ENCODE measurements at regions not wholly inside any gene's neighbourhood (a gene's known extent, or its start where the extent isn't known, plus 50 kb on each side); places are given as distances from the start of the nearest gene placed in this dataset.

DNA sequence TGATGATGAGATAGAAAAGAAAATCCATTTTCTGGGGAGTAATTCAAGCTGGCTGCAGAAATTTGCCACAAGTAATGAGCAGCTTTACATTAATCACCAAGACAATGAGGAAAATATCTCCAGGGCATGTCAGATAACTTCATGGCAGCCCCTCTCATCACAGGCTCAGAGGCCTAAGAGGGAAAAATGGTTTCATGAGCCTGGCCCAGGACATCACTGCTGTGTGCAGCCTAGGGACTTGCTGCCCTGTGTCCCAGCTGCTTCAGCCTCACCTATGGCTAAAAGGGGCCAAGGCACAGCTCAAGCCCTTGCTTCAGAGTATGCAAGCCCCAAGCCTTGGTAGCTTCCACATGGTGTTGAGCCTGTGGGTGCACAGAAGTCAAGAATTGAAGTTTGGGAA lies 161.7 kb downstream of the OPA1 start:
- DNase-seq = no peak

- no peak for DNase-seq
These were observed 163.5 kb downstream of the OPA1 start for GRCh38 chr3:193756536-193756935.

GRCh38 chr3:193757457-193757856 lies 164.4 kb downstream of the OPA1 start:
- DNase-seq = no peak

- DNase-seq = no peak
These were observed 169.0 kb downstream of the OPA1 start for GRCh38 chr3:193761969-193762368.

- DNase-seq = no peak
These were observed 169.6 kb downstream of the OPA1 start for GRCh38 chr3:193762657-193763056.

DNA sequence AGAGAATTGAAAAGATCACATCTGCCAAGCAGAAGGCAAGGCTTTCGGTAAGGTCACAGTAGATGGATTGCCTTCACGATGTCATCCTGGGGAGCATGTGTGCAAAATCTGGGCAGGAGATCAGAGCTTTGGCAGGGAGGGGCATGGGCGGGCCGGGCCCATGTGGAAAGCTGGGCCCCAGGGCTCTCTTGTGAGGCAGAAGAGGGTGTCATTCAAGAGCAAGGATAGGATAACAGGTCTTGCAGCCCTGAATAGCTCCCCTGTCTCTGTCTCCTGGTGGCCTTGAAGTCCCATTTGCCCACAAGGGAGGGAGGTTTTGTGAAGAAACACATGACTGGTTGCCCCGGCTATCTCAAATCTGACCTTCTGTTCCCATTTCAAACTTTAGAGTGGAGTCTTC lies 172.0 kb downstream of the OPA1 start:
- DNase-seq = no peak

DNA sequence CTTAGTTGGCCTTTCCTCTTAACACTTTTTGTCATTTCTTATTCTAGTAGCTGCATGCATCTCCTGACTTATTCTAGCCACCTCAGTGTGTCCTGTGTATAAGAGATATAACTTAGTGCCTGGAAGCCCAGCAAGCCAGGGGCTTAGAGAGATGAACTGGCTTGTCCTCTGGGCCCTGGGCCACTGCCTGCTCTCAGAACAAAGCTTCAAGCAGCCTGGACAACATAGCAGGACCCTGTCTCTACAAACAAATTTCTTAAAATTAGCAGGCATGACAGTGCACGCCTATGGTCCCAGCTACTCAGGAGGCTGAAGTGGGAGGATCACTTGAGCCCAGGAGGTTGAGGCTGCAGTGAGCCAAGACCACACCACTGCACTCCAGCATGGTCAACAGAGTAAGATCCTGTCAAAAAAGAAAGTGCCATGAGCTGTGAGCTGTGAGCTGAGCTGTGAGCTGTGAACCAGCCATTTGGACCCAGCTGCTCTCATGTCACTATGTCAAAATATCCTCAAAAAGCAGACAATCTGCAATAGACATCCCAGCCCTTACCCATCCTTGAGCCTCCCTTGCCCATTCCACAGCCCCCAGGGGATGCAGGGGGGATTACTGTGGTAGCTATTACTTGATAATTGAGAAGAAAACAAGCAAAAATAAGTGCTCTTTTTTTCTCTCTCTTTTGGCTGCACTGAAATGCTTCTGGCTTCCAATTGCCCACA lies 174.5 kb downstream of the OPA1 start:
- no peak for DNase-seq

DNA sequence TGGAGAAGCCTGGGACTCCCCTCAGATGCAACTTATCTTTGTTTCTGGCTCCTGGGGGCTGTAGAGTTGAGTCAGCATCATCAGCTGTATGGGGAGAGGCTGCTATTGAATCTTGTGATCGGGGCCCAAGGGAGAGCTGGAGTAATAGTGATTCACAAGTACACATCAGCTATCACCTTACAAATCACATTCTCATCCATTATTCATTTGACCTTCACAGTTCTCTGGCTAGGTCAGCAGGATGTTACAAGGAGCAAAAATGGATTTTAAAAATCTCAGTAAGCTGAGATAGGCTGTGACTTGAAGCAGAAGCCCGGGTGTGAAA lies 175.0 kb downstream of the OPA1 start:
- DNase-seq = no peak

DNA sequence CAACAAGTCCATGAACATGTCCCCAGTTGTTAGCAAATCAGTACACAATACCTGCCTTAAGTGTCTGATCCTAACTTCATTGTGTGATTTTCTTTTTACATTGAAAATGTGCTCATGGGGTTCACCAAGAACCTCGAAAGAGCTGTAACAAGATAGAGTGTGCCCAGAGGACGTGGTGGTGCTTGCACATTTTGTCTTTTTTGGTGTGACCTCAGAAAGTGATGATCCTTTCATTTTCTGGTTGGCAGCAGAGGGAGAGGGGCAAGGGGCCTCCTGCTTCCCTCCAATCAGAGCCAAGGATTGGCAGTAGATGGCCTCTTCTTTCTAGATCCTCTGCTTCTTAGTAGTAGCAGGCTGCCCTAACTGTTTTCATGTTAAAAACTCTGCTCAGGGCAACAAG lies 176.4 kb downstream of the OPA1 start:
- no peak for DNase-seq

DNA sequence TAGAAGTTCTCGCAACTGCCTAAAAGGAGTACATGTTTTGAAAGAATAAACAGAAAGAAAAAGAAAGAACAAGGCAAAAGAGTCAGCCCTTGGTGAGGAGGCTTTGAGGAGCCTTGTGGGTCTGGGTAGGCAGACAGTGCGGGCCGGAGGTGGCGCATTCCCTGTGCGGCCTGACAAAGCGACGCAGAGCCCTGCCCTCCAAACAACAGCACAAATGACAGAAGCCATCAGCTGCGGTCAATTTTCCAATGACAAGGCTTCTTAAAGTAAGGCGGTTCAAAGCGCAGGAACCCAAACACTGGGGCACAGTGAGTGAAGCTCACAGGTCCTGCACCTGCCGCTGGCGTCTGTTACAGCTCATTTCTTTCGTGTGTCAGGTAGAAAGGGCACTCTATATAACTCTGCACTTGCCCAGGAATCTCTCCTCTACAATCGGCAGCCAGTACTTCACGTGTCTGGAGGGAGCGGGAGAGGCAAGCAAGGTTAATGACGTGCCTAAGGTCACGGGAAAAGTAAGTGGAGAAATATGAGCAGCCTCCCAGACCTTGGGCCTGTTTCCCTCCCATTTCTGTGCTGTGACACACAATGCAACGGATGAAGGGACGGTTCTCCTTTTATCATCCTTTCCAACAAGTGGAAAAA lies 178.1 kb downstream of the OPA1 start:
- no peak for DNase-seq

GRCh38 chr3:193771653-193772421 lies 178.8 kb downstream of the OPA1 start:
- no peak for DNase-seq

DNA sequence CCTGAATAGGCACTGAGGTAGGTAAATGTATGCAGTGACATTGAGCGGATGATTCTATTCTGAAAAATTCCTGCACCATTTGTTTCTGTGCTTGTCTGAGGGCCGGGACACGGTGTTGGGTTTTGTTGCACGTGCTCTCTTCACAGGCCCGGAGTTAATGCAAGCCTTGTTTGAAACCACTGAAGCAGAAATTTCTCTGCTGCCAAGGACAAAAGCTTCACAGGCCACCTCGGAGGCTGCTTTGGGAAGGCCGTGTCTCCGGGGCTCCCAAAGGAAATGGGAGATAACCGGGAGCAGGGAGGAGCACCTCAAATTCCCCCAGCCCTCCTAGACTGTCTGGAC lies 179.4 kb downstream of the OPA1 start:
- DNase-seq = no peak

GRCh38 chr3:193773266-193774220 lies 180.5 kb downstream of the OPA1 start:
- no peak for DNase-seq

DNA sequence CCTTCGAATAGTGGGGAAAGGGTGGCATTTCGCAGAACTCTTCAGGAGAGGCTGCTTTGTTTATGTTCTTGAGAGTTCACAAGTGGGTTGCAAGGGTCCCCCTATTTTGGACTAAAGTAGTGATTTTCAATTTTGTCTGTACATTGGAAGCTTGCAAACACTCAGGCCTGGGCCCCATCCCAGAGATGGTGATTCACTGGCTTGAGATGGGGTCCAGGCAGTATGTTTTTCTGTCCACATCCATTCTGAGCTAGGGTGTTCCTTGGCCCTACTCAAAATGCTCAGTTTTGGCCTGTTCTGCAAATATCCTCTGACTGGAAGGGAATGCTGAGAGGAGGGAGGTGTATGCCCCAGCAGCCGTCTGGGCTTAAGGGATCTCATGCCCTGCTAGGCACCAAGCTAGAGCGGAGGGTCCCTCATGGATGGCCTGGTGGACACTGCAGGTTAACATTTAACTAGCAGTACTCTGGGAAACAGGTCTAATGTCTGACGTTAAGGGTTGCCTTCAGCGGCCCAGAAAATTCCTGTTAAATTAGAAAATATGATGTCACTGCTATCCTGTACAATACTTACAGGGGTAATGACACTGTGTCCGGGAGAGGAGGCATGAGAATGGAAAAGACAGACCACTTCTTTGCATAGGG lies 181.4 kb downstream of the OPA1 start:
- DNase-seq = no peak

- DNase-seq = no peak
These were observed 181.9 kb downstream of the OPA1 start for GRCh38 chr3:193774916-193775285.

DNA sequence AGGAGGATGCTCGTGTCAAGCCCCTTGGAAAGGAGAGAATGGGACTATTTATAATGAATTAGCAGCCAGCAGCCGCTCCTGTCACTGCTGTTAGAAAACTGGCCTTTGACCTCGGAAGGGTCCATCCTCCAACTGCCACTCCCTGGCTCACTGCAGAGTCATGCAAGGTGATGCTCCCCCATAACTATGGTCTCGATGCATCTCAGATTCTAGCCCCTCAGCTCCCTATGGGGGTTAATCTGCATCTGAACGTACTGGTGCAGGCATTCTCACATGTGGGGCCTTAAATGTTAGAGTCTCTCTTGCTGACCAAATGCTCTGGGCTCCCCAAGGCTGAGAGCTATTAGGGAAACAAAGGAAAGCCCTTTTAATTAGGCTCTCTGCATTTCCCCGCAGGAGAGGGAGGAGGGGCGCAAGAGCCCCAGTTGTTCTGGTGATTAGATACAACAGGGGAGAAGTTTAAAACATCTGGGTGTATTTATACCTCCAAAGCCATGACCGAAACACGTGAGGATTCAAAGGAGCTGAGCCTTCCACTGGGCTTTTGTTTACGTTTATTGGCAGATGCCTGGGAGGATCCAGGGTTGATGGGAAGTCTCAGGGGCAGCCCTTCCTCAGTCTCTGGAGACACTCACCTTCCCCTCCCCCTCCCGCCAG lies 182.5 kb downstream of the OPA1 start:
- no peak for DNase-seq

DNA sequence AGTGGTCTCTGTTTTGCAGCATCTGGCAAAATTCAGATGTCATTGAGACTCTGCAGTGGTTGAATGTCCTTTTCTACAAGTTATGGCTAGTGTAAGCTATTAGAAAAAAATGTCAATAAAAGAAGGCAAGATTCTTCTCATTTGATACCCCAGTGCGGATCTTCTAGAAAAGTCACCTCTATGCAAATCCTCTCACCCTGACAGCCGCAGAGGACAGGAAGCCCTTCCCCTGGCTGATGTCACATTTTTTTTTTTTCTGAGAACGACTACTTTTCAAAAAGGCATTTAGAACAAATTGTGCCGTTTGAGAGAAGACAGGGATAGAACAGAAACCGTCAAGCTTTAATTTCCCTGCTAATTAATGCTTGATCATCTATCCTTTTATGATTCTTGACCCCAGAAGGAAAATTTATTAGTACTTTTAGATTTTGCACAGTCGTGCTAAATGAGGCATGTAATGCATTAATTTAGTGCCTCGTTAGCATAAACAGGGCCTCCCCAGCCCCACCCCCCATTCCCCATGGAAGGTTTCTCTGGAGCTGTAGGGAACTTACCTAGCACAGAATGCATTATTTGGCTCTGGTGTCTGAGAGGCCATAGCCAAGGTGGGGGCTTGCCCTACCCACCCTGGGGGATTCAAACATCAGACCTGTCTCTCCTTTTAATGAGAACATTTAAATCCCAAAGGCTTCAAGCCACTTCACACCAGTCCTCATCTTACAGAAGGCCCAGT lies 183.8 kb downstream of the OPA1 start:
- no peak for DNase-seq

GRCh38 chr3:193777524-193777923 lies 184.5 kb downstream of the OPA1 start:
- DNase-seq = no peak

DNA sequence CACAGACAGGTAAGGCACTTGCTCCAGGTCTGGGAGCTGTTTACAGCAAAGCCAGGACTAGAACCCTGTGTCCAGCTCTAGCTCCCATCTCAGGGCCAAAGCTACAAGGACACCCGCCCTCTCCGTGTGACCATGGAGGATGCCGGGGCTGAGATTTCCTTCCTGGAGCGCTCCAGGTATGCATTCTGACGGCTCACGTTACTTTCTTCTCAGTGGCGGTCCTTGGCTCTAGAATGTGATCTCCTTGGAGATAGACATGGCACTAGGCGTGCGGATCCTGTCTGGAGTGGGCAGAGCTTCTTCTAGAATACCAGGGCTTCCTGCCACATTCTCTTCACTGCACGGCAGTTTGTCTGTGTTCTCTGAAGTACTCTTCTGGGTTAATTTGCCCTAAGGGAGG lies 185.7 kb downstream of the OPA1 start:
- DNase-seq = no peak

DNA sequence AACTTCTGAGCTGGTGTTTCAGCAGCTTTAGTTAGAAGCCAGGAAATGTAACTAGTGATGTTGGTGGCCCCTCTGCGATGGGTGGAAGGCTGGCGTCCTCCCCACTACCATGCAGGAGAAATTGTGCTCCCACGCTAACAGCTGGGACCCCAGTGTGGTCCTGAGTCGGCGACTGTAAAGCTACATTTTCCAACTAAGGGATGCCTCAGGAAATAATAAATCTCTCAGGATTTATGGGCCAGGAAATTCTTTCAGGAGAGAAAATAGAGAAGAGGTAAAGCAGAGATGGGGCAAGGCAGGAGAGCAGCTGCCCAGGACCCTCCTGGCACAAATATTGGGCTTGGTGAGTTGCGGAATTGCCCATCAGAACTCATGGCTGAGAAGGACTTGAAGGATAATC lies 186.9 kb downstream of the OPA1 start:
- DNase-seq = no peak

GRCh38 chr3:193780397-193780796 lies 187.4 kb downstream of the OPA1 start:
- DNase-seq = no peak
